ENCODE measurements at regions not wholly inside any gene's neighbourhood (a gene's known extent, or its start where the extent isn't known, plus 50 kb on each side); places are given as distances from the start of the nearest gene placed in this dataset.

DNA sequence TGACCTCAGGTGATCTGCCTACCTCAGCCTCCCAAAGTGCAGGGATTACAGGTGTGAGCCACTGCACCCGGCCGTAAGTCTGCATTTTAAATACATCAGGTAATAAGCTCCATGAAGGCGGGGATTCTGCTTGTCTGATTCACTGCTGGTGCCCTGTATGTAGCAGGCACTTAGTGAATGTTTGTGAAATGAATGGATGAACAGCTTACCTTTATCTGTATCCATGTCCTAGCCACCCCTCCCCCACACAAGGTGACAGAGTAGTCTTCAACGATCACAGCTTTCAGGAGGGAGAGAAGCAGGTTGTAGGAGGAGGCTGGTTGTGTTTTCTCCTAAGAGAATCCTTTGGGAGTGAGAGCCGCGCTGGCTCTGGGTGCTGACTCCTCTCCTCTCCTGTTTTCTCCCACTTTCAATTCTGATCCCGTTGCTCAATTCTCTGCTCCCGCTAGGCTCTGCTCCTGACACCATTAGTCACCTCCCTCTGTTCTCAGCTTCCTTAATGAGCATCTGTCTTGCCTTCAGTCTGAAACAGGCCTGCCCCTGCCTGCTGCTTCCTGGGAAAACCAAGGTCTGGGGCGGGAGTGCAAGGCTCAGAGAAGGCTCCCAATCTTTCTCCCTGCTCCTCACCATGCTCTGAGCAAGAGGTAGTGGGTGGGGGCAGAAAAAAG lies 88.8 kb upstream of the CTNNA1 start:
- no peak for DNase-seq

DNA sequence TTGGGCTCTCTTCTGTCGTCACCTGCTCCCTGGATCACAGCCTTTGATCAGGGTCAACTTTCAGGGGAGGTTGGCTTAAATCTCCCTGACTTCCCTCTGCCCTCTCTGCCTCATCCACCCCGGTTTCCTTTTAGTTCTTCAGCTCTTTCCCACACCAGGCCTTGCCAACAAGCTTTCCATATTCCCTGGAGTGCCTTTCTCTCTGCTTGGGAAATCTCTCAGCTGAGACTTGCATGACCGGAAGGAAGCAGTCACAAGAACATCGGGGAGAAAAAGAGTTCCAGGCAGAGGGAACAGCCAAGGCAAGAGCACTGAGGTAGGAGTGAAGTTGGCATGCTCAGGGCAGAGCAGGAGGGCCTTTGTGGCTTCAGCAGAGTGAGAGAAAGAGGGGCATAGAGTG lies 88.4 kb upstream of the HSPA9 start:
- DNase-seq = no peak

GRCh38 chr5:138663009-138663408 lies 87.8 kb upstream of the HSPA9 start:
- DNase-seq = no peak

- DNase-seq = no peak
Observed at GRCh38 chr5:138662599-138662998, 87.4 kb upstream of the HSPA9 start.

GRCh38 chr5:138661991-138662434 lies 86.8 kb upstream of the HSPA9 start:
- DNase-seq = no peak

GRCh38 chr5:138661291-138661960 lies 86.2 kb upstream of the HSPA9 start:
- DNase-seq = no peak

DNA sequence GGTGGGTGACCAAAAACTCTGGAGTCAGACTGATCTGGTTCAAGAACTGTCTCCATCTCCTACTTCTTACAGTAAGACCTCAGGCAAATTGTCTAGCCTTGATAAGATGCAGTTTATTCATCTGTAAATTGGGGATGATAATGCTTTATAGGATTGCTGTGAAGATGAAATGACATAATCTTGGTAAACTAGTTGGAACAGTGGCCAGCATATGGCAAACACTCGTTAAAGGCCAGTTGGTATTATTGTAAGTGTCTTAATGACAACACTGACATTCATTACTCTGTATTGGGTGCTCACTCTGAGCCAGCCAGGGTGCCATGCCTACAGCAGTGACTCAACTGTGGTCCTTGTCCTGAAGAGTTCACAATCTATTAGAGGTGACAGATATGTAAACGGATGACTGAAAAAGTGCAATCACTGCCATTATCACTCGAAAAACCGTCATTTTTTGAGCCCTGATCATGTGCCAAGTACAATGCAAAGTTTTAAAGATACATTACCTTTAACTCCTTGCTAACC lies 84.9 kb upstream of the HSPA9 start:
- no peak for DNase-seq

DNA sequence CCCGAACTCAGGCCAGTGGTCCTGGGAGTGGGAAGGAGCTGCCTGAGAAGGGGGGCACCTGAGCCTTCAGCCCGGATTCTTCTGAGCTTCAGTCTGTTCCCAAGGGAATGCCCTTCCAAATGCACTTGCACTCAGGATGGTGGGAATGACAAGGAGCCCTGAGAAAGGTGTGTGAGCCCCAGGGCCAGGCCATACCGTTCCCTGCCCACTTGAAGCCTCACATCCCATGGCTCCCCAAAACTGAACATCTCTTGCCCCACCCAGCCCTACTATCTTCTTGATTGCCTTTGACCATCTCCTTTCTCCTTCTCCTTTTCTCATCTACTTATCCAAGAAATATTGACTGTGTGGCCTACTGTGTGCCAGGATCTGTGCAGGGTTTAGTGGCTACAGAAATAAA lies 84.4 kb upstream of the HSPA9 start:
- no peak for DNase-seq

DNA sequence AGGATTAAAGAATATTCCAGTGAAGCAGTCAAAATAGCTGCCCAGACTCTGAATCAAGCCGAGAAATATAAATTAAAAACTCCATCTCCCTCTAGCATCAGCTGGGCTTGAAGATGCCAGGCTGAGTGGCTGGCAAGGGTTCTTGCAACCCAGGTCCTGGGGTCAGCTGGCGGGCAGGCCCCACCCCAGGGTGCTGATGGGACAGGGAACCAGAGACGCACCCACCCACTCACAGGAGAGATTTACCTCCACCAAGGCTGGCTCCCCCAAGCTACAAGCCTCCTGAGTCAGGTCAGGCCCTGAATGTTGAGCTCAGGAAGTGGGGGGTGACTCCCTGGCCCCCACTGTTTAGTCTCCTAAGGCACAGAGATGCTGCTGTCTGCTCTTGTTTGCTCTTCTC lies 83.9 kb upstream of the HSPA9 start:
- no peak for DNase-seq

DNA sequence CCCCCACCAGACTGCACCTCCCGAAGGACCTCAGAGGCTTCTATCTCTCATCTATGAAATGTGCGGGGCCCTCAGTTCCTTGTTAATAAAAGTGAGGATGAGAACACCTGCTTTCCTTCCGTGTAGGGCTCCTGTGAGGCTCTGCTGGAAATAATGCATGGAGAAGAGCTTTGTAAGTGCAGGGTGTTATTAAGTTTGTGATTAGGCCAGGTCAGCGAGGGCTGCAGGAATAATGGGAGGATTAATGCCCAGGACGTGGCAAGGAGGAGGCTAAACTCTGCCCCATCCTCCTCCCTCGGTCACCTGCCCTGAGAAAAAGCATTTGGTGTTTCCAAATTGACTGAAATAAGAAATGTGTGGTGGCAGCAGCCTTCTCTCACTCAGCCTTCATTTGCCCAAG lies 83.5 kb upstream of the HSPA9 start:
- DNase-seq = no peak

DNA sequence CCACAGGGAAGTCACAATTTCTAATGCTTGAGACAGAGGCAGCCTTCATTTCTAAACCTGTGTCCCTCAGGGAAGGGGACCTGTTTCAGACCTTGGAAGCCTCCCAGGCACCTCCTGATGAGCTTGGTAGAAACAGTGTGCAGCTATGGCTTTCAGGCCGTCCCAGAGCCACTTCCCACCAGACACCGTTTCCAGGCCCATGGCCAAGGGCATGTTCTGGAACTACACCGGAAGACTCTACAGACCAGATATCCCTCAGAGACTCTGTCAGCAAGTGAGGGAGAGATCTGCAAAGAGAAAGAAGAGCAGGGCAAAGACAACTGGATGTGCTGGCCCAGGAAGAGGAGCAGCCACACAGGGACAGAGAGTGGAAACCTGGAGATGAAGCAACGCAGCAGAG lies 82.2 kb upstream of the HSPA9 start:
- DNase-seq = no peak

DNA sequence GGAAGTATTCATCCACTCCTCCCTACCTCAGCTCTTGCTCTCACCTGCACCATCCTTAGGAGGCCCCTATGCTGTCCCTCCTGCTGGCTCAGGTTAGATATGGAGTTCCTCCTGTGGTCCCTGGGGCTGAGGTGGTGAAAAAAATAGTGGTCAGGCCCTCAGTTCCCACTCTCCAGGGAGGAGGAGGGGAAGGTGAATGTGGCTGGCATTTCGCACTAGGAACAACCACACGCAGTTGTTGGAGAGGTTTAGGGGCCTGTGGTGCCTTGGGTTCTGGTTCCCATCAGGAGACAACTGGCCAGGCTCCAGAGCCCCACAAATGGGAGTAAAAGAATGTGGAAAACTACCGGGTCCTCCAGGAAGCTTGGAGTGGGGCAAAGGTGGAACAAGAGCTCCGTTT lies 81.7 kb upstream of the HSPA9 start:
- no peak for DNase-seq

- no peak for DNase-seq
Observed at GRCh38 chr5:138655530-138656190, 80.5 kb upstream of the HSPA9 start.

DNA sequence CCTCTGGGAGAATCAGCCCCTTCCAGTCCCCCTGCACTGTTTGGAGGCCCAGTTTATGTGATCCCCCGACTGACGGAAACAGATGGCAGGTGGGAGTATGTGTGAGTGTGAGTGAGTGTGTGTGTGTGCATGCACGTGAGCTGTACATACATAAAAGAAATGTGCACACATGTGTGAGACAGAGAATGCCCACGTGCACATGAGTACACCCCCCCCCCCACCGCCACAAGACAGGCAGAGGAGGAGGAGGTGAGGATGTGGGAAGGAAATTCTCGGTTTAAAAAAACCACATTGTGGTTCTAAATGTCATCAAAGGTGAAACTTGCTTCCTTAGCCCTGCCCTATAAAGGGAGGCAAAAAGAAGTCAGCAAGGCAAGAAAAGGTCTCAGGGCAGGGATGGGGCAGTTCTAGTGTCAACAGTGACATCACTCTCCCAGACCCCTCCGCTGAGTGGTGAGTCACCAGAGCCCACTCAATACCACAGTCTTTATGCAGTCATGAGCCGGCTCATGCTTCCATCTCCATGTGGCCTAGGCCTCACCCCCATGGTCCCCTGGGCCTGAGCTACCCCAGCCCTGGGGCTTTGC lies 79.2 kb upstream of the HSPA9 start:
- no peak for DNase-seq

GRCh38 chr5:138653502-138653901 lies 78.3 kb upstream of the HSPA9 start:
- DNase-seq = no peak

DNA sequence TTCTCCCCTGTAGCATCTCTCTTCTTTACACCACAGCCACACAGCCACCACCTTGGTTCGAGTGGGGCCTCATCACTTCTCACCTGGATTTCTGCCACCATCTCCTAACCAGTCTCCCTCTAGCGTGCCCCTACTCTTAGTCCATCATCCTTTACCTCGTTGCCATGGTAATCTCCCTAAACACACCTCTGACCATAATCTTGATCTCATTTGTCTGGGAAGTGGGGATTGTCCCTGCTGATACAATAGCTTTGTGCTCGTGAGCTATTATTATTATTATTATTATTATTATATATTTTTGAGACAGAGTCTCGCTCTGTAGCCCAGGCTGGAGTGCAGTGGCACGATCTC lies 76.5 kb upstream of the HSPA9 start:
- no peak for DNase-seq

GRCh38 chr5:138651058-138651766 lies 76.0 kb upstream of the HSPA9 start:
- DNase-seq = no peak

DNA sequence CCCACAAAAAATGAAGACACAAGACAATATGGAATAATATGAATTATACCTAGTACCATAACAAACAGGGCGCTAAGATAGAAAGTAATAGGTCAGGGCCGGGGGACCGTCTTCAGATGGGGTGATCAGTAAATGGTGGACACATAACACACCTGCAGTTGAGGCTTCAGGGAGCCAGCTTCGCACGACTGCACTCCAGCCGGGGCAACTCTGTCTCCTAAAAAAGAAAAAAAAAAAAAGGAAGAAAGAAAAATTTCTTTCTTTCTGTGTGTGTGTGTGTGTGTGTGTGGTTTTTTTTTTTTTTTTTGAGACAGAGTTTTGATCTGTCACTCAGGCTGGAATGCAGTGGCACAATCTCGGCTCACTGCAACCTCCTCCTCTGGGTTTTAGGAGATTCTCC lies 75.0 kb upstream of the HSPA9 start:
- DNase-seq = no peak

DNA sequence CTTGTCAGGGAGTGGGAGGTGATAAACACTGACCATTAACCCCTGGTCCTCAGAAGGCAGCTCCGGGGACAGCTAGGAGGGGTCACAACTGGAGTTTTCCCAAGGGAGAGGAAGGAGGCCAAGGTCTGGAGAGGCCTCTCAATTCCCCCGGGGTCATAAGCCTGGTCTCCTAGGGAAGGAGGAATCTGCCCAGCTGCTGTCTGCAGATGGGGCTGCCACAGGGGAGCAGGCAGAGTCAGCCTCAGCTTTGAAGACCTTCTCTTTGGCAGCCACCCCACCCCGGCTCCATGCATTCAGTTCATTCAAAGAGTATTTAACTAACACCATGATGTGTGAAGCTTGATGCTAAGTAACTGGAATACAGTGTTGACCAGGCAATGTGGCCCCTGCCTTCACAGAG lies 74.6 kb upstream of the HSPA9 start:
- DNase-seq = no peak

GRCh38 chr5:138649316-138649720 lies 74.1 kb upstream of the HSPA9 start:
- no peak for DNase-seq

DNA sequence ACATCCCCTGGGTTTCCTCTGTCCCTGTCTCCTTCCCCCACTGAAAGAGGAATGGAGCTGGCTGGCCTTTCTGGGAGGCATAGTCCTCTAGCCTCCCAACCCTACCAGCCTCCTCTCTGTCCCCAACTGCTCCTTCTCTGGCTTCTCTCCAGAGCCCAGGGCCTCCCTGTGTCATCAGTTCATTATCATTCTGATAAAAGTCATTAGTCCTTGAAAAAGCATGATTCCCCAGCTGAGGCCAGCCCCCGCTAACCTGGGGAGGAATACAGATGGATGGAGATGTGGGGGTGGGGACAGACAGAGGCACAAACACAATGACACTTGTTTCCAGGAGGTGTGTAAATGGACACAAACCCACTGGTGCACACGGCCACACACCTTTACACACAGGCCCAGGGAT lies 73.6 kb upstream of the HSPA9 start:
- DNase-seq = no peak

DNA sequence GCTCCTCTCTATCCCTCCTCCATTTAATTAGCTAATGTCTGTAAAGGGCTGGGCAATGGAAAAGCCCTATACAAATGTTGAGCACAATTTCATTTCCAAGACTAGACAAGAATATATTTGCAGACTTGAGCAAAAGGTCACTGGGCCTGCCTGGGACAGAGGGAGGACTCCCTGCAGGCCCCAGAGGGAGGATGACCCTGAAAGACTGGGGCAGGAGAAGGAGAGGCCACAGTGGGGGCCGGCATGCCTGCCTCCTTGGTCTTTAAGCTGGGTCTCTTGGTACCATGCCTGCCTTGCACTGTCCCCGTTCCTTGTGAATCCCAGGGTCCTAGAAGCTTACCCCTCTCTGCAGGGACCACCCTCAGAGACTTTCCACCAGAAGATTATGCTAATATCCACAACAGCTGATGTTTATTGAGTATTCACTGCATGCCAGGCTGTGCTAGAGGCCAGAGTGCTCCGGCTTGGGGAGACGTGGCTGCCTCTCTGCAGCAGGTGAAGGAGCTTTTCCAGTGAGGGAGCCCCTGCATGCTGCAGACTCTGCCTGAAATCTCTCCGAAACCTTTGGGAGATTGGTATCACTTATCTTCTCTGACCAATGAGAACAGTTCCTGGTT lies 72.7 kb upstream of the HSPA9 start:
- DNase-seq = no peak
